Lung microvascular endothelial cell (primary cell): ENCODE measurements at regions not wholly inside any gene's neighbourhood (a gene's known extent, or its start where the extent isn't known, plus 50 kb on each side); places are given as distances from the start of the nearest gene placed in this dataset.

Source experiments
- DNase-seq, 2 donors: peaks; one replicate each; pipeline versions ENCODE4 v3.0.0 to v3.0.0-alpha.2; 2010; ENCODE audit warnings: low read depth in 2 of 2

GRCh38 chr10:29962166-29962850, 97.1 kb downstream of the JCAD start:
- DNase-seq: no peak

GRCh38 chr10:29961351-29961750, 98.0 kb downstream of the JCAD start:
- DNase-seq: no peak

GRCh38 chr10:29960261-29960660, 99.1 kb downstream of the JCAD start:
- DNase-seq: no peak

GRCh38 chr10:29959586-29959985, 99.8 kb downstream of the JCAD start:
- no peak for DNase-seq

GRCh38 chr10:29958440-29958839, 100.9 kb downstream of the JCAD start:
- no peak for DNase-seq

- DNase-seq: no peak
Measured at GRCh38 chr10:29957907-29958331, 101.5 kb downstream of the JCAD start.

GRCh38 chr10:29957236-29957635, 102.2 kb downstream of the JCAD start:
- no peak for DNase-seq

- DNase-seq: no peak
Measured at GRCh38 chr10:29956335-29956924, 103.0 kb downstream of the JCAD start.

GRCh38 chr10:29955329-29955935, 104.0 kb downstream of the JCAD start:
- DNase-seq: peak in 1 of 2 donors; percentile 49

GRCh38 chr10:29951441-29951931, 107.9 kb downstream of the JCAD start:
- DNase-seq: peak; percentile 73 to 95

GRCh38 chr10:29950391-29950790, 109.0 kb downstream of the JCAD start:
- no peak for DNase-seq

GRCh38 chr10:29949411-29950011, 109.9 kb downstream of the JCAD start:
- peak; percentile 67 to 97 for DNase-seq

GRCh38 chr10:29948881-29949355, 110.5 kb downstream of the JCAD start:
- DNase-seq: peak; percentile 55 to 78

- DNase-seq: no peak
Measured at GRCh38 chr10:29947701-29948060, 111.7 kb downstream of the JCAD start.

- DNase-seq: peak; percentile 40 to 89
Measured at GRCh38 chr10:29946953-29947700, 112.3 kb downstream of the JCAD start.

GRCh38 chr10:29946614-29946952, 112.8 kb downstream of the JCAD start:
- no peak for DNase-seq

- DNase-seq: no peak
Measured at GRCh38 chr10:29941476-29941875, 117.9 kb downstream of the JCAD start.

- no peak for DNase-seq
Measured at GRCh38 chr10:29932991-29933390, 126.4 kb downstream of the JCAD start.

GRCh38 chr10:29931833-29932232, 127.6 kb downstream of the JCAD start:
- no peak for DNase-seq

GRCh38 chr10:29929006-29929405, 130.4 kb downstream of the JCAD start:
- no peak for DNase-seq

GRCh38 chr10:29926693-29927048, 132.7 kb downstream of the JCAD start:
- peak; percentile 28 to 48 for DNase-seq
